Keratinocyte (primary cell): ENCODE measurements at regions not wholly inside any gene's neighbourhood (a gene's known extent, or its start where the extent isn't known, plus 50 kb on each side); places are given as distances from the start of the nearest gene placed in this dataset.
"Not testable (repeated sequence)": the region's sequence is repeated elsewhere in the genome, so short reads cannot be mapped to it uniquely, and the experiment has no call there.

Experiments
- DNase-seq: peaks from one replicate; pipeline ENCODE4 v3.0.0-alpha.2; 2011; ENCODE audit warnings: low read depth, missing footprints, low spot score
- FAIRE-seq: peaks from 2 replicates; lab custom pipeline; 2011; peaks lifted over from hg19 to GRCh38; lab: Jason Lieb, UNC
- H2AFZ ChIP-seq: 2 replicates; pipeline ENCODE4 v1.6.0; 2012; ENCODE audit warnings: low read length, control low read depth, inconsistent platforms; ENCODE audit not compliant: control insufficient read depth
- H3K27ac ChIP-seq: 2 replicates; pipeline ENCODE4 v1.5.1; 2011; ENCODE audit warnings: low read length; ENCODE audit not compliant: control insufficient read depth, insufficient read depth
- H3K27me3 ChIP-seq: 3 replicates; pipeline ENCODE4 v1.6.0; 2011; ENCODE audit warnings: low read length; ENCODE audit not compliant: control insufficient read depth, insufficient read depth; ENCODE audit errors: extremely low read depth
- H3K36me3 ChIP-seq, 2 experiments: 2 replicates in 1 of 2; 3 replicates in 1 of 2; pipeline ENCODE4 v1.5.1; 2011; ENCODE audit warnings: low read length in 2 of 2, mild to moderate bottlenecking in 1 of 2; ENCODE audit not compliant: control insufficient read depth in 2 of 2, insufficient read depth in 2 of 2; ENCODE audit errors: extremely low read depth in 1 of 2
- H3K4me1 ChIP-seq: 3 replicates; pipeline ENCODE4 v1.5.1; 2011; ENCODE audit warnings: low read length; ENCODE audit not compliant: control insufficient read depth, insufficient read depth; ENCODE audit errors: extremely low read depth
- H3K4me2 ChIP-seq: 3 replicates; pipeline ENCODE4 v1.6.0; 2011; ENCODE audit warnings: low read depth, low read length; ENCODE audit not compliant: control insufficient read depth, insufficient read depth; ENCODE audit errors: extremely low read depth
- H3K4me3 ChIP-seq, 3 experiments: fragments of 200-600 bp in 1 of 3; sonication (generic) in 1 of 3; 2 replicates in 2 of 3; 3 replicates in 1 of 3; pipeline ENCODE4 v1.5.1; 2011 to 2016; ENCODE audit warnings: low read length in 3 of 3, mild to moderate bottlenecking in 3 of 3, control low read depth in 2 of 3, inconsistent platforms in 1 of 3, low read depth in 1 of 3, mixed read lengths in 1 of 3, mixed run types in 1 of 3, moderate library complexity in 1 of 3; ENCODE audit not compliant: control insufficient read depth in 2 of 3, insufficient read depth in 2 of 3; ENCODE audit errors: extremely low read depth in 1 of 3
- H3K79me2 ChIP-seq: 2 replicates; pipeline ENCODE4 v1.6.0; 2012; ENCODE audit warnings: low read length; ENCODE audit not compliant: control insufficient read depth, insufficient read depth
- H3K9ac ChIP-seq: 3 replicates; pipeline ENCODE4 v1.6.0; 2011; ENCODE audit warnings: low read length; ENCODE audit not compliant: control insufficient read depth, insufficient read depth; ENCODE audit errors: extremely low read depth
- H3K9me1 ChIP-seq: 3 replicates; pipeline ENCODE4 v1.6.0; 2011; ENCODE audit warnings: low read length; ENCODE audit not compliant: control insufficient read depth, insufficient read depth; ENCODE audit errors: extremely low read depth
- H3K9me3 ChIP-seq: 2 replicates; pipeline ENCODE4 v1.5.1; 2012; ENCODE audit warnings: low read depth, low read length; ENCODE audit not compliant: control insufficient read depth
- H4K20me1 ChIP-seq: 3 replicates; pipeline ENCODE4 v1.6.0; 2011; ENCODE audit warnings: low read length; ENCODE audit not compliant: control insufficient read depth, insufficient read depth; ENCODE audit errors: extremely low read depth
- EZH2 ChIP-seq: IDR thresholded peaks from one replicate; pipeline ENCODE4 v1.6.1; 2012; ENCODE audit warnings: inconsistent platforms, mild to moderate bottlenecking, low read length, moderate library complexity
- dilution Hi-C: fragments of 300-500 bp; cut with MboI; formaldehyde crosslinking; loops from one replicate; pipeline ENCODE4 v1.7.0; 2020; ENCODE audit warnings: low sequenced_read_pairs; ENCODE audit not compliant: extremely low pct_ligation_motif_present
- TF ChIP-seq, protein P1 (sequence below), 3 experiments: IDR thresholded peaks in 1 of 3; conservative IDR thresholded peaks in 1 of 3; optimal IDR thresholded peaks in 1 of 3; 2 replicates in 2 of 3; 3 replicates in 1 of 3; pipeline versions ENCODE3 to v1.5.1; 2011; ENCODE audit warnings: low read length in 3 of 3, mild to moderate bottlenecking in 3 of 3, moderate library complexity in 2 of 3, control low read depth in 1 of 3, inconsistent platforms in 1 of 3; ENCODE audit not compliant: insufficient read depth in 2 of 3; ENCODE audit errors: extremely low read depth in 1 of 3

DNA sequence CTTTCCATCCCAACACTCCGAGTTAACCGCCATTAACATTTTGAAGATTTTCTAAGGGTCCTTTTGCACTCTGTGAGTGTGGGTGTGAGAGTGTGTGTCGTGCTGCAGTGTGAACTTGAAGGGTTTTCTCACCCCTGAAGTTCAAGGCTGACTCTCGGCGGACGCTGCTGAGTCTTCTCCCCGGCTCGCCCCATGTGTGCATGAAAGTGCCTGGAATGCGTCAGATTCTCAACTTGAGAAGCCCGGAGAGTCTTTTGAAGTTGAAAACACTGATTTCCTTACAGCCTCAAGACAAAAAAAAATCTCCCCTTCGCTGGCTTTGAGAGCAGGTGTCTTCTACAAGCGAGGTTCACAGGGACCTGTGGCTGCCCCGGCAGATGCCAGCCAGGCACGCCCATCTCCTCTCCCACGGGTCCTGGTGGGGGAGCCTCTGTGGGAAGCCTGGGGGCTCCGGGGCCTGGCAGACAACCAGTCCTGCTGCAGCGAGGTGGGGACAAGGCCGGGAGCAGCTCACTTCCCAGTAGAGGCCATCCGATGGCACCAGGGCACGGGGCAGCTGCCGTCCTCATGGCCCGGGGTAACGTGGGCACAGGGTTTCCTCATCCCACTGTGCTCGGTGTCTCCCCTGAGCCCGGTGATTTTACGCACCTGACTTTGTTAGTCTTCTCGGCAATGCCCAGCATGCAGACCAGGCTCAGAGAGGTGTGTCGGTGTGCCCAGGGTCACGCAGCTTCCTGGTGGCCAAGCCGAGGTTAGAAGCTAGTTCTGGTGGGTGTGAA lies 128.4 kb downstream of the IGLL1 start:
- H3K36me3 ChIP-seq, H3K27me3 ChIP-seq, H2AFZ ChIP-seq, H3K9ac ChIP-seq, H3K9me3 ChIP-seq, dilution Hi-C loops, H3K27ac ChIP-seq, H3K4me1 ChIP-seq, H3K4me3 ChIP-seq, H3K9me1 ChIP-seq, FAIRE-seq, H4K20me1 ChIP-seq, DNase-seq, H3K4me2 ChIP-seq, H3K79me2 ChIP-seq: not testable (repeated sequence)

DNA sequence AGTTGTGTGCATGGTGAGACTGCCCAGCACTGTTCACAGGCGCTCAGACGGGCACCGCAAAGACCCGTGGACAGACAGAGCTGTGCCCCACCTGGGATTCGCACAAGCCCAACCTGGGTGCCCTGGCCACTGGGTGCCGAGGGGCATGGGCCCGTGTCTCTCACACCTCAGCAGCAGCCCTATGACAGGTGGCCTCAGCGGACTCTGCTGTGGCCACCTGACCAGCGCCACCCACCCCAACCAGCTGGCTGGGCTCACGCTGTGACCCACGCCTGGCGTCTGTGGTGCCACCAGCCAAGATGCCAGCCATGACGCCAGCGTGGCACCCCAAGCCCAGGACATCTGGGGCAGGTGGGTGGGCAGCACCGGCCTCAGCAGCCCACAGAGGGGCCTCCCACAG lies 129.3 kb downstream of the IGLL1 start:
- FAIRE-seq, H3K4me1 ChIP-seq, H3K27ac ChIP-seq, H3K9me1 ChIP-seq, H3K9ac ChIP-seq, H3K79me2 ChIP-seq, H3K27me3 ChIP-seq, H3K9me3 ChIP-seq, H3K4me2 ChIP-seq, H2AFZ ChIP-seq, H4K20me1 ChIP-seq, dilution Hi-C loops, H3K36me3 ChIP-seq, DNase-seq, H3K4me3 ChIP-seq: not testable (repeated sequence)

DNA sequence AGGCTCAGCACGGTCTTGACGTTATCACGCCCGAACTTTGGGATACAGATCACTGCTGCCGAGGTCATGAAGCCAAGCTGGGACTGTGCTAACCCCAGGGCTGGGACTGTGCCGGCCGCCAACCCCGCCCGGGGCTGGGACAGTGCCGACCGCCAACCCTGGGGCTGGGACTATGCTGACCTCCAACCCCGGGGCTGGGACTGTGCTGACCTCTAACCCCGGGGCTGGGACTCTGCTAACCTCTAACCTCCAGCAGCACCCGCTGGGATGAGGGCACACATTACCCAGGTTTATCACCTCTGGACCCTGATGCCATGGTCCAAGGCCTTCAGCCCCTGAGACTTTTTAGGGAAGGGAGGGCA lies 129.7 kb downstream of the IGLL1 start:
- no peaks in the 10 kb centered on the region for H3K4me1 ChIP-seq
- no peak overlapping the region for H3K9ac ChIP-seq
- no peak overlapping the region for H2AFZ ChIP-seq
- H3K79me2 ChIP-seq = no peaks in the 10 kb centered on the region
- DNase-seq = no peak
- H3K4me3 ChIP-seq = no peak overlapping the region
- no peaks in the 10 kb centered on the region for H3K9me1 ChIP-seq
- peaks cover 4% of the 10 kb centered on the region for H3K9me3 ChIP-seq
- no peaks in the 10 kb centered on the region for H3K36me3 ChIP-seq
- FAIRE-seq = no peak
- H3K4me2 ChIP-seq = no peak overlapping the region
- no peak overlapping the region for H3K27ac ChIP-seq
- dilution Hi-C loops = no loop called here
- H3K27me3 ChIP-seq = no peaks in the 10 kb centered on the region
- no peaks in the 10 kb centered on the region for H4K20me1 ChIP-seq
- TF ChIP-seq, protein P1, sequence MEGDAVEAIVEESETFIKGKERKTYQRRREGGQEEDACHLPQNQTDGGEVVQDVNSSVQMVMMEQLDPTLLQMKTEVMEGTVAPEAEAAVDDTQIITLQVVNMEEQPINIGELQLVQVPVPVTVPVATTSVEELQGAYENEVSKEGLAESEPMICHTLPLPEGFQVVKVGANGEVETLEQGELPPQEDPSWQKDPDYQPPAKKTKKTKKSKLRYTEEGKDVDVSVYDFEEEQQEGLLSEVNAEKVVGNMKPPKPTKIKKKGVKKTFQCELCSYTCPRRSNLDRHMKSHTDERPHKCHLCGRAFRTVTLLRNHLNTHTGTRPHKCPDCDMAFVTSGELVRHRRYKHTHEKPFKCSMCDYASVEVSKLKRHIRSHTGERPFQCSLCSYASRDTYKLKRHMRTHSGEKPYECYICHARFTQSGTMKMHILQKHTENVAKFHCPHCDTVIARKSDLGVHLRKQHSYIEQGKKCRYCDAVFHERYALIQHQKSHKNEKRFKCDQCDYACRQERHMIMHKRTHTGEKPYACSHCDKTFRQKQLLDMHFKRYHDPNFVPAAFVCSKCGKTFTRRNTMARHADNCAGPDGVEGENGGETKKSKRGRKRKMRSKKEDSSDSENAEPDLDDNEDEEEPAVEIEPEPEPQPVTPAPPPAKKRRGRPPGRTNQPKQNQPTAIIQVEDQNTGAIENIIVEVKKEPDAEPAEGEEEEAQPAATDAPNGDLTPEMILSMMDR (optimal IDR thresholded peaks at IDR 0.05 in 1 of 3, IDR thresholded peaks at IDR 0.05 in 1 of 3, conservative IDR thresholded peaks at IDR 0.05 in 1 of 3; ENCODE audit: extremely low read depth in 1 of 3, insufficient read depth in 2 of 3, low read length in 3 of 3) = no peak
- no peak for TF ChIP-seq EZH2

DNA sequence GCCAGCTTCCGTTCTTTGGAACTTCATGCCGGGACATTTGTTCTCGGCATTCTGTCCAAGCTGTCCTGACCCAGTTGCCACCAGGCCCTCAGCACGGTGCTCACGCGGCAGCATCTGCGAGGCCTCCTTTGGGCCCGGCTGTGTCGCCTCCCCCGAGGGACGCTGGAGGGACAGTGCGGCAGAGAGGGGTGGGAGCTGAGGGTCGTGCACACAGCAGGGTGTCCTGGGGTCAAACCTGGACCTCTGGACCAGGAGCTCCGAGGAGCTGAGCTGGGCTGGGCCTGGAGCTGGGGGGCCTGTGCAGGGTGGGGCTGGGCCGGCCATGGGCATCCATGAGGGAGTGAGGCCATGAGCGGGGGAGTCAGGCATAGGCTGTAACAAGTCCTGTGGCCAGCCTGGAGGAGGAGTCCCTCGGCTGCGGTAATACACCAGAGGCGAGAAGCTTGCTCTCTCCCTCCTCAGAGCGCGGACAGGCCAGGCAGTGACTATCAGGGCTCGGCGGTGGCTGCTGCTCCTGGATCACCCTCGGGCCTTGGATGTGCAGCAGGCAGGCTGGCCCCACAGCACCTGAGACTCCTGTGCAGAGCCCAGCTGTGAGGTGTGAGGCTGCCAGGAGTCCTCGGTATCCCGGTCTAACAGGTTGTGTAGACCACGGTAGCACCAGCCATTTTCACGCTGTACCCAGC lies 130.2 kb downstream of the IGLL1 start:
- H3K4me1 ChIP-seq, H3K4me2 ChIP-seq, H4K20me1 ChIP-seq, FAIRE-seq, H3K27ac ChIP-seq, dilution Hi-C loops, H3K9ac ChIP-seq, DNase-seq, H3K79me2 ChIP-seq, H3K9me1 ChIP-seq, H3K4me3 ChIP-seq, H2AFZ ChIP-seq, H3K36me3 ChIP-seq, H3K9me3 ChIP-seq, H3K27me3 ChIP-seq: not testable (repeated sequence)
